Kidney glomerular epithelial cell (primary cell): ENCODE measurements at regions not wholly inside any gene's neighbourhood (a gene's known extent, or its start where the extent isn't known, plus 50 kb on each side); places are given as distances from the start of the nearest gene placed in this dataset.

Experiments used
- DNase-seq: peaks from one replicate; lab custom pipeline; 2025; lab: John Stamatoyannopoulos, UW

DNA sequence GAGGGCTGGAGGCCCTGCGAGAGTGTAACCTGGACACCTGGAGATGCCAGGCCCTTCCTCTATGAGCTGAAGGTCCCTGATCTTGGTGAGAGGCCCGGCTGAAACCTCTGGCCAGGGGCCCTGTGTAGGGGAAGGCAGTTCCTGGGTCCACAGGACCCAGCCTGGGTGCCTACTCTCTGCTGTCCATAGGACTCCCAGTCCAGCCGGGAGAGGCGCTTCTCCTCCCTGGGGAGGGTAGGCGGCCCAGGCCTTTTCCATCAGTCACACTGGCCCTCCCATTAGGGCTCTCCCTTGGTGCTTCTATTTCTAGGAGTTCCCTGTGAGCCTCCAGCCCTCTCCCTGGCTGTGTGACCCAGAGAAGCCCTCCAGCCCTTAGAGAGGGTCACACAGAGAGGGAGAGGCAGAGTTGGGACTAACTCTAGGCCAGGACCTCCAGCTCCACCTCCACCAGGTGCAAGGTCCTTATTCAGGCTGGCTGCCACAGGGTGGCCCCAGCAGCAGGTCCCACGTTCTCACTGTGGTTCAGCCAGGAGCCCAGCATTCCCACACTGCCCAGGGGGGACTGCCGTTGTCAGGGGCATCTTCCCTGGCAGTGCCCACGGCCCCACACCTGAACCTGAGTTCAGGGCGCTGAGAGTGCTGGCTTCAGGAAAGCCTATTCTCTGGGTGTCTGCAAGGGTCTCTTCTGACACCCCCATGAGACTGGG, 146.8 kb downstream of the SMAD6 start:
- no peak for DNase-seq

DNA sequence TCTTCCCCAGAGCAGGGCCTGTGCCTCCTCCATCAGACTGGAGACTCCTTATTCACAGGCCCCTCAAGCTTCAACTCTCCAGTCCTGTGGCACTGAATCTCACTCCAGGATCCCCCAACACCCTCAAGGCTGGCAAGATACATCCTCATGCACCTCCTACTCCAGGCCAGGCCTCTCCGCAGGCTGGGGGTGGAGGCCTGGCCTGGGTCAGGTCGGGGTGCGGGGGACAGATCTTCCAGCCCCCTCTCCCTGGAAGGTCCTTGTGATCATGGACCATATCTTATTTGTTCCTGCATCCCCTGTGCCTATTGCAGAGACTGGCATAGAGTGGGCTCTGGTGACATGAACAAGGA, 147.3 kb downstream of the SMAD6 start:
- no peak for DNase-seq

DNA sequence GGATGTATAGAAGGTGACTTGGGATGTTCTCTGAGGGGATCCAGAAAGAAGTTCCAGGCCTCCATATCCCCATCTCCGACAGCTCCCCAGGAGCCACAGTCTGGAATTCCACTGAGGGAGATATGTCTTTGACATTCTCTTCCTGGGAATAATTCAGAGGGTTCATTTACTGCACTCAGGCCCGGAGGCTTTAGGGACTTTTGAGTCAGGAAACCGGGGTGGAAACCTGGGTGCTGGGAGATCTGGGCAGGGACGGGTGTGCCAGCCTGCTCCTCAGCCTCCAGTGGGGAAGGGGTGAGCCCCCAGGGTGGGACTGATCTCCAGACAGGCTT, 147.7 kb downstream of the SMAD6 start:
- no peak for DNase-seq

DNA sequence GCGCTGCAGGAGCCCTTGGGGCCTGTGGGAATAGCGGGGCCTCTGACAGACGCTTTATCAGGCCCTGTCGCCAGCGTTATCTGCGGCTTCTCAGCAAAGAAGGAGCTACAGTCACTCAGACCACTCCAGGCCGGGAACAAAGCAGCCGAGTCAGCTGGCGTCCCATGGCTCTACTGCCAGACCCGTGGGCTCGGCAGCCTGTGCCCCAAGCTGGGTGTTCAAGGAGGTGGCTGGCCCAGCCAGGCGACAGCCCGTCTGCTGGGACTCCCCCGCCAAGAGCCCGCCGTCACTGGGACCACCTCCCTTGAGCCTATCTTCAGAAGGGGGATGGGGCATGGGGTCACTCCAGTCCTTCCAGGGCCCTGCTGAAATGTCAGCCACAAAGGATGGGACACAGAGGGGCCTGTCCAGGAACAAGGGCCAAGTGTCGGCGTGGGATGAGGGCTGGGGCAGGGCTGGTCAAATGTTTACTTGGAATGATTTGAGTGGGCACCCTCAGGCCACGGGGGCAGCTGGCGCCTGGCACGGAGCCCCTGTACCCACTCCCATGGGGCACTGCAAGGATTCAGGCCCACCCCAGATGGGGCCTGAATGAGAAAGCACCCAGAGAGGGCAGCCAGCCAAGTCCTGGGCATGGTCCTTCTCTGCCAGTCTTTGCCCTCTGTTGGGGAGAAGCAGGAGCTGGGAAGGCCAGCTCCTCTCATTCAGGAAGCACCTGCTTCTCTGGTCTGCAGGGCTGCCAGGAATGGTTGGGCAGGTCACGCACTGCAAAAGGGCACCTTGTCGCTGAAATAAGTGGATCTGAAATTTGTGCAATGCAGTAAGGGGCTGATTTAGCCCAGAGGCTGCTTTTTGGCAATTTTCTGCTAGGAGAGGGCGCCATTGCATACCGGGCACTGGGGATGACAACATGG, 148.3 kb downstream of the SMAD6 start:
- DNase-seq: no peak

DNA sequence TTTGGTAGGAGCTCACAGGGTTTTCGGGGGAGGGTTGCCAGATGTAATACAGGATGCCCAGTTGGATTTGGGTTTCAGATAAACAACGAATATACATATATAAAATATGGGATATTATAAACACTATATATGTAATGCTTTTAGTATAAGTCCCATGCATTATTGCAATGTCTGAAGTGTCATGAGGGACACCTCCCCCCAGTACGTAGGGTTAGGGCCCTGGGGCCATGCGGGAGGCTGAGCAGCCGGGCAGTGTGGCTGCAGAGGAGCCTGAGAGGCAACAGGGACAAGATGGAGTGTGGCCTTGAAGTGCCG, 148.9 kb downstream of the SMAD6 start:
- no peak for DNase-seq

DNA sequence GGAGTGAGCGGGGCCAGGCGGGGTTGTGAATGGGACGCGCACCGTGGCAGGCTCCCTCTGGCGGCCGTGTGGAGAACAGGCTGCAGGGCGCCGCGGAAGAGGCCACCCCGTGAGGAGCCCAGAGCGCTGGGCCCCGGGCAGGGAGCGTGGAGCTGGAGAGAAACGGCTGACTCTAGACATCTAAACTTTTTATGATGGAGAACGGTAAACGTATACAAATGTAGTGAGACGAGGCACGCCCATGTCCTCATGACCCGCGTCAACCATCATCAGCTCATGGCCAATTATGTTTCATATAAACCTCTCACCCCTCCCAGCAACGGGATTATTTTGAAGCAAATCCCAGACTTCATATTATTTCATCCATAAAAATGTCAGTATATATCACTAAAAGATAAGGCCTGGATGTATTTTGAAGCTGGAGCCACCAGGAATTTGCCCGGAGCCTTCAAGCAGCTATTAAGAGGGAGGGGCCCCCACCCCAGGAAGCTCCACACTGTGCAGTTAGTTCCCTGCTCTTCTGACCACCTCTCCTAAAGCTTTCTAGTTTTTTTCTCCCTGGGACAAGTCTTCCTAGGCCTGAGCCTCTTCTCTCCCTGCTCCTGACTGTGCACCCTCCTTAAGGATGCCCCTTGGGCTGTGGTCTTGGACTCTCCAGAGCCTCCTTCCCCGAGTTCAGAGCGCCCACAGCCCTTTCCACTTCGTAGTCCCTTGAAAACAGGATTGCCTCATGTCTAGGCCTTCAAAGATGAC, 149.5 kb downstream of the SMAD6 start:
- peak; percentile 53 for DNase-seq

DNA sequence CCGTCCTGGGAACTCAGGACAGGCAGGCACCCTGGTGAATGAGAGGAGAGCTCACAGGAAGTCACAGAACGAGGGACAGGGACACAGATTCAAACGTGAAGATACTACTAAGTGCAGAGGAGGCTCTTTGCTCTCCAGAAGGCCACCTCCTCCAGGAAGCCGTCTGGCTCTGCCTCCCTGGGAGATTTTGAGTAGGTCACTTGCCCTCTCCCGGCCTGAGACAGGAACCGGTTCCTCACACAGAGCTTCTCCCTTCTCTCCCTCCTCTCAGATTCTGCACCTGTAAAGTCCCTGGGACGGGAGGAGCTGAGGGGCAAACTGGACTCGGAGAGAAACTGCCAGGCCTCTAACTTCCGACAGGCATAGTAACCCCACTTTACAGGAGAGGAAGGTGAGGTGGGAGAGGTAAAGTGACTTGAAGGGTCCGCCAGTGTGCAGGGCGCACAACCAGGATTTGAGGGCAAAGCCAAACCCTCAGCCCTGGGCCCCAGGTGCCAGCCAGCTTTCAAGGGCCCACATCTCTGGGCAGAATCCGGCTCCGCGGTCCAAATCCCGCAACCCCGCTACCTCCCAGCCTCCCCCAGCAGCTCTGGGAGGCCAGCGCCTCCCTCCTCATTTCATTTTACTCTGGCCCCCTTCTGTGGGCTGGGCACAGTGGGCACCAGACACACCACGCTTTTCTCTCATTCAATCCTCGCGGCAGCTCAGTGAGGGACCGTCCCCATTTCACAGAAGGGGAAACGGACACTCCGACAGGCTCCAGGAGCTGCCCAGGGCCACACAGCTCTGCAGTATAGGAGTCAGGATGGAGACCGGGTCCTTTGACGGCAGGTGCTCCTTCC, 150.2 kb downstream of the SMAD6 start:
- no peak for DNase-seq

DNA sequence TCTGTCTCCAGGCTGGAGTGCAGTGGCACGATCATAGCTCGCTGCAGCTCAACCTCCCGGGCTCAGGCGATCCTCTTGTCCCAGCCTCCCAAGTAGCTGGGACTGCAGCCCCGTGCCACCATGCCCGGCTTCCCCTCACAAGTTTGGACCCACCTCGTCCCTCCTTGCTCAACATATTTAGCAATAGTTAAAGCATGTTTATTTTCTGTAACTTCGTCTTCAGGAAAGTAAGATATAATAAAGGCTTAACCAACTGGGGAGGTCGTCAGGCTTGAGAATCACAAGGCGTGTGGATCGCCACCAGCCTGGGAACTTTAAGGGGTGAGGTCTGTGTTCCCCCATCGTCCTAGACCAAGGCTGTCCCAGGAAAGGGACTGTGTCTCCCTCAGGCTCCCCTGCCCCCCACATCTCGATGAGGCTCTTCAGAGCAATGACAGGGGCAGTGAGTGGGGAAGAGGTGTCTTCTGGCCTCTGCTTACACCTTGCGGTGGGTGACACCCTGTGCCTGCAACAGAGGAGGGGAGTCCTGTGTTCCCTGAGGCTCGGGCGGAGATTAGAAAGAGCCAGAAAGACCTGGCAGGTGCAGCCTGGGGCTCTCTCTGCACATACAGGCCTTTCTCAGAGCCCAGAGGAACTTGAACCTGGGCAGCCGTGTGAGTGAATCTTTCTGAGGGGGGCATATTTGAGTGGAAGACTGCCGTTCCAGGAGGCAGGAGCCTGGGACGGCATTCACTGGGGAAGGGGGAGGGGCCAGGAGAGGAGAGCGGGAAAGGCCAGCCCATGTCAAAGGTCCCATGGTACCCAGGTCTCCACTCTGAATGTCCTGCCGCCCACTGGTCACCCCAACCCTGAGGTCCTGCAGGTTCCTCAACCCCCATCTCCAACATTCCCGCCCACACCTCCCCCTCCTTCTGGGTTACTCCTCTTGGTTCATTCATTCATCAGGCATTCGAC, 152.3 kb downstream of the SMAD6 start:
- DNase-seq: no peak

DNA sequence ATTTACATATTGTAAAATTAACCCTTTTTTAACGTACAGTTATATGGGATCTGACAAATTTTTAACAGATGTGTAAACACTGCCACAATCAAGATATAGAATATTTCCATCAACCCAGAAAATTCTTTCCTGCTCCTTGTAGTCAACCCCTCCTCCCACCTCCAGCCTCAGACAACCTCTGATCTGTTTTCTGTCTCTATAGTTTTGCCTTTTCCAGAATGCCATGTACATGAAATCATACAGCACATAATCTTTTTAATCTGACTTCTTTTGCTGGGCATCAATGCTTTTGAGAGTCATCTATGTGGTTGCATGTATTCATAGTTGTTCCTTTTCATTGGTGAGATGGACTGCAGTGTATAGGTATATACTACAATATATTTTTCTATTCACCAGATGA, 153.0 kb downstream of the SMAD6 start:
- DNase-seq: no peak

DNA sequence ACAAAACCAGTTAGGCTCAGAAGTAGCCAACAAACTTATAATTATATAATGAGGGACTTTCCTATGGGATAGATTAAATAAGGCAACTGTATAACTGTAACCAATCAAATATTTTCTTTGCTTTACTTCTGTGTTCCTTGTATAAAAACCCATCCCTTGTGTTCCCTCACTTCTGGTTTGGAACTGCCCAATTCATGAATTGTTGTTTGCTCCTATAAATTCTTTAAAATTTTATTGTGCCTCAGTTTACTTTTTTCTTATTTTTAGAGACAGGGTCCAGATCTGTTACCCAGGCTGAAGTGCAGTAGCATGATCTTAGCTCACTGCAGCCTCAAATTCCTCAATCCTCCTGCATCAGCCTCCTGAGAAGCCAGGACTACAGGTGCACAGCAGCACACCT, 155.7 kb downstream of the SMAD6 start:
- DNase-seq: no peak

DNA sequence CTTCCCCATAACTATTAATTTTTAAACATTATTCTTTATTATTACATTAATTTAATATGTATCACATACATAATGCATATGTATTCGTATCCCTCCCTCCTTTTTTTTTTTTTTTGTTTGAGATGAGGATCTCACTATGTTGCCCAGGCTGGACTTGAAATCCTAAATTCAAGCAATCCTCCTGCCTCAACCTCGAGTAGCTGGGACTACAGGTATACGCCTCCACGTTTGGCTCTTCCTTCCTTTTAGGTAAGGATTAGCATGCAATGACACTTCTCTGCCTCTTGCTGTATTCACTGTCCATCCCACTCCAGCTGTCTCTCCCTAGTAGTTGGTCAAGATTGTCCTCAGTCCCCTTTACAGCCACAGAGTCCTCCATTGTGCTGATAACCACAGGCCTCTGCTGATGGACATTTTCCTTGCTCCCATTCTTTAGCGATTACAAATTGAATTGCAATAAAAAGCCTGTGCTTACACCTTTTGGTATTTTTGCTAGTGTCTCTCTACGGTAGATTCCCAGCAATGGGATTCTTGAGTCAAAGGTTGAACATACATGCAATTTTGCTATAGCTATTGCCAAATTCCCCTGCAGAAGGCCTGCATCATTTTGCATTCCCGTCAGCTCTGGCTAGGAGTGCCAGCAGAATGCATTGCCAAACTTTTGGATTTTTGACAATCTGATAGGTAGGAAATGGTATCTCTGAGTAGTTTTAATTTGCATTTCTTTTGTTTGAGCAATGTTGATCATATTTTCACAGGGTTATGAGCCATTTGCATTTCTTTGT, 156.6 kb downstream of the SMAD6 start:
- DNase-seq: no peak

DNA sequence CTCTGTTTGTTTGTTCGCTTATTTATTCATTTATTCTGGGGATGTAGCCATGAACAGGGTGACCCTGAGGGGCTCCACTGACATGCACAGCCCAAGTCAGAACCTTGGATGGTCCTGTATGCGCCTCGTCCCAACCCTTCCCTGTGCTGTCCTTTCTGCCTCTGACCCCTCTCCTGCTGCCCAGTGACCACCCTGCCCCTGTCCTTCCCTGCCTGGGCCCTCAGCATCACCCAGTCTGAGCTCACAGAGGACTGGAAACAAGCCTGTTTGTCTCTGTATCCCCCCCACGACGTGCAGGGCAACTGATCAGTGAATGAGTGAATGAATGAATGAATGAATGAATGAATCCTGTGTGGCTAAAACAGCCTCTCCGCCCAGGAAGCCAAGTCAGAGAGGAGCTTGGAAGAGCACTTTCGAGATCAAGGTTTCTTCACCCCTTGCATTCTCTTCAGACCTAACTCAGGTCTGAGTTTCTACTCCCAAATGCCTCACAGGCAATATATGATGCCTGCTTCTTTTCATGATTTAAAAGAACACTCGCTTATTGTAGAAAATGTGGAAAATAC, 157.7 kb downstream of the SMAD6 start:
- no peak for DNase-seq

DNA sequence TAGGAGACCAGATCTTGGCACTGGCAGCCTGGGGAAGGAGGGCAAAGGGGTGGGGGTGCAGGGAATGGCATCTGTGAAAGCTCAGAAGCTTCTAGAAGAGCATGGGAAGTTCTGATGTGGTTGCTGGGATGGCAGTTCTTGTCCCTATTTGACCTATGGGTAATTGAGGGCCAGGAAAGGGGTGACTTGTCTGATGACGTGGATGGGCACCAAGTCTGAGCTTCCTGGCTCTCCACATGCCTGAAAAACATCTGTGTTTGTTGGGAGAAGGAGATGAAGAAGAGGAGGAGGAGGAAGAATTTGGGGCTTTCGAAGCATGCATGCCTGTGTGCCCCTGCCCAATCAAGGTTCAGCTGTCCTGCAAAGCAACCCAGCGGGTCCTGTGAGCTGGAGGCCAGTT, 158.8 kb downstream of the SMAD6 start:
- DNase-seq: no peak

DNA sequence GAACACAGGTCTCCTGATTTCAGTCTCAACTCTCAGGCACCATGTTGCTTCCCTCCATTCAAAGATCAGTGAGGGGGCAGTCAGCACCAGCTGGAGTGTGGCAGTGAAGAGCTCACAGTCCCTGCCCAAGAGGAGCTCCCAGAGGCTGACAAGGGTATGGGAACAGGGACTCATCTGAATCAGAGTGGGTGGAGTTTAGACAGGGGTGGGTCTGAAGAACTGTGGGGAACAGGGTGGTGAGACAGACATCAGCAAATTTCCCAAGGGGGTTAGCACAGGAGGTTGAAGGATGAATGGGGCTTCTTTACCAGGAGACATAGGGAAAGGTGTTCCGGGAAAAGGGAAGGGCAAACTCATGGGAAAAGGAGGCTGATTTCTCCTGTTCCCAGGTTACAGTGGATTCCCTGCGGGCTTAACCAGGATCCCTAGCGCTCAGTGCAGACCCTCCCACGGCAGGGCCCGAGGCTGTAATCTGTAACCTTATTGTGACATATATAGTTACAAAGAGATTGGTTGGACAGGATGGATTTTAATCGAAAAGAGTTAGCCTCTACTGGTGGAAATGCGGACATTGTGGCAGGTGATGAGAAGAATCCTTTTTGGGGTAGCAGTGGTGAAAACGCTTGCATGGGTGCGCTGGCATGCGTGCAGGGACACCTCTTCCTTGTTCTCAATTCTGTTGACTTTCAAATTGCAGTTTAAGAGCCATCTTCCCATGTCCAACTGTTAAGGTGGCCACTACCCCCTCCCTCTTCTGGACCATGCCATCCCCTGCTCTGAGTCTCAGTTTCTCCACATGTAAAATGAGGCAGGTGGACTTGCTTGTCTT, 160.3 kb downstream of the SMAD6 start:
- DNase-seq: no peak

DNA sequence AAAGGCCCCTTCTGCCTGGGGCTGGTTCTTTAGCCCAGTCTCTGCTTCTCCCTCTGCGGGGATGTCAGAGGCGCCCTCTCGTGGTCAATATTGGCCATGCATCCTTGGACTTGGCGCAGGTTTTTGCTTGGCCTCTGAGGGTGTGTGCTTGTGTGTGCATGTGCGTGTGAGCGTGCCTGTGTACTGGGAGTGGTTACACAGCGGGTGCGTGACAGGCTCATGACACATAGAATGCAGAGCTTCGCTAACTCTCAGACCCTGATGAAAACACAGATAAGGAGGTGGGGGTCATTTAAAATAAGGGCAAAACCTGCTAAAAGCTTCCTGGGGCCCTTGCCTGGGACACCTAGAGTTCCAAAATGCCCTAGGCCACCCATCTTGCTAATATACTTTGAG, 160.9 kb downstream of the SMAD6 start:
- peak; percentile 72 for DNase-seq

DNA sequence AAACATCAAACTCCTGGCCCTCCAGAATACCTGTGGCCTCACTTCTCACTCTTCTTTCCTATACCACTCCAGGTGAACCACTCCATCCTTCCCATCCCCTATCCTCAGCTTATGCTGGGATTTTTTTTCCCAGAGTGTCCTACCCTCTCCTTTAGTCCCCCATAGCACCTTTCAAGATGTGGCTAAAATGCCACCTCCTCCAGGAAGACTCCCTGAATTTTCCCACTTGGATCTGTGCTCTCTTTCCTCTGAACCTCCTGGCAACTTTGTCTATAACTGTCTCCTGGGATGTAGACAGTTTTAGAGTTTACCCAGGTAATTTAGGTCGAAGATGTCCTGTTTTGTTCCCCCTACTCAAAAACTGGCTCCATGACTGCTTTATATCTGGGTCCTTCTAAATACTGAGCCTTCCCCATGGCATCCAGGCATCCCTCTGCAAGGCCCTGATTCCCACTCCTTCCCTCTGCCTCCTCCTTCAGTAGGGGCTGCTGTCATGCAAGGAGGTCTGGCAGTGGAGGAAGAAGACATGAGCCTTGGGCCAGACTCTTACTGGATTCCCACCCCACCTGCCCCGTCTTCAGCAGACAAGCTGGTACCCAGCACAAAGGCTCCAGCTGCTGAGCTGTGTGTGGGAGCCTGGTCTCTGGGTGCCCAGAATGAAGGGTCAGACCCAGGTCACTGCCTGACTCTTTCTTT, 161.5 kb downstream of the SMAD6 start:
- no peak for DNase-seq

DNA sequence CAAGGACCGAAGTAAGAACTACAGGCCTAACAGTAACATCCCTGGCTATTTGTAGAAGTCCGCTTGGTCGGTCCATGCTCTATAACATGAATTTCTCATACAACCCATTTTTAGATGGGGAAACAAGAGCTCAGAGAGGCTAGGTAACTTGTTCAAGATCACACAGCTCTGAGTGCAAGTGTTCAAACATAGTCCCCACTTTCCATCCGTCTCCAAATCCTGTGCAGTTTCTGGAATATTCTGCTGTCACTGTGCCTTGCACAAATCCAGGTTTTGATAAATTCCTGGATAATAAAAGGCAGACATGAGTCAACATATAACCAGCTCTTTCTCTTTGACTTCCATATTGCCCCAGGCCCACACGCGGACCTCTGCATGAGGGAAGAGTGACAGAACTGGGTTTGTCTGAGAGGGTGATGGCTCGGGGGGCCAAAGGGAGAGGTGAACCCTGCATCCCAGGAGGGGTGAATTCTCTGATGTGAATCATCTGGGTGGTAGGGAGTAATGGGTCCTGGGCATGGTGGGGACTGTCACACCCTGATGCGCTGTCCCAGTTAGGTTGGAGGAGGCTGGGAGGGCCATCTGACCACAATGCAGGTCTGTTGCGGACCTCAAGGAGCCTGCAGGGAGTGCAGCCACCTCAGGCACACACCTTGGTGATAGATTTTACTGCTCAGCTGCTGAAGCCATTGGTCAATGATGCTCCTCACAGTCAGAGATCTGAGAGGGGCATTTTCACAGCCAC, 162.2 kb downstream of the SMAD6 start:
- no peak for DNase-seq

DNA sequence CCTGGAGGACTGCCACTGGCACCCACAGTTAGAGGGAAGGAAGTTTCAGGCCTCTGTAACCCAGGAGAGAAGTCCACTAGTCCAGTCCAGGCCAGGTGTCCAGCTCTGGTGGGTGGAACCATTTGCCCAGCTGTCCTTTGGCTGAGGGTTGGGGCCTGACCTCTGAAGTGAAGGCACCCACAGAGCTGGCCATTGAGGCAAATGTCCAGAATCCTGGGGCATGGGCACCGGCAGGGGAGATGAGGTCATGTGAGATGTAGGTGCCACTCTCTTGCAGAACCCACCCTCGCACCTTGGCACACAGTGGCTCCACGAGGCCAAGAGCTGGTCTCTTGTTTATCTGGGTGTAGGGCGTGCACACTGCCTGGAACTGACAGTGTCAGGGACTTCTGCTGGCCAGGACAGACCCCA, 162.8 kb downstream of the SMAD6 start:
- no peak for DNase-seq
